Thoracic aorta (tissue), 2 donors: ENCODE measurements at regions not wholly inside any gene's neighbourhood (a gene's known extent, or its start where the extent isn't known, plus 50 kb on each side); places are given as distances from the start of the nearest gene placed in this dataset.

Experiments
- ATAC-seq: fragments of 150-250 bp; one replicate; pipeline ENCODE4 v1.8.0; 2017; ENCODE audit warnings: low read depth; ENCODE audit not compliant: insufficient number of reproducible peaks, low FRiP score
- DNase-seq: peaks from one replicate; pipeline ENCODE4 v3.0.0-alpha.2; 2020; ENCODE audit warnings: low spot score
- H3K27ac ChIP-seq, 2 donors: fragments of 200-600 bp; sonication (generic); 1 replicate in 1 of 2; 2 replicates in 1 of 2; pipeline ENCODE4 v1.5.1; 2016; ENCODE audit warnings: mild to moderate bottlenecking in 2 of 2, moderate library complexity in 2 of 2
- H3K27me3 ChIP-seq: fragments of 200-600 bp; sonication (generic); replicated peaks from 2 replicates; pipeline ENCODE4 v1.6.0; 2016; ENCODE audit warnings: mild to moderate bottlenecking; ENCODE audit not compliant: insufficient read depth
- H3K36me3 ChIP-seq: fragments of 200-600 bp; sonication (generic); one replicate; pipeline ENCODE4 v1.5.1; 2016
- H3K4me1 ChIP-seq, 2 donors: fragments of 200-600 bp; sonication (generic); 1 replicate in 1 of 2; 2 replicates in 1 of 2; pipeline versions ENCODE4 v1.5.1 to v1.6.0; 2016; ENCODE audit warnings: low read depth in 2 of 2, mild to moderate bottlenecking in 1 of 2; ENCODE audit not compliant: control insufficient read depth in 1 of 2
- H3K4me3 ChIP-seq: fragments of 200-600 bp; sonication (generic); 2 replicates; pipeline ENCODE4 v1.5.1; 2016; ENCODE audit warnings: mild to moderate bottlenecking
- H3K9me3 ChIP-seq: fragments of 200-600 bp; sonication (generic); 2 replicates; pipeline ENCODE4 v1.5.1; 2016
- CTCF ChIP-seq: fragments of 200-600 bp; sonication (generic); IDR thresholded peaks from one replicate; pipeline ENCODE4 v1.5.1; 2019; ENCODE audit warnings: antibody characterized with exemption

GRCh38 chr22:27551402-27551801 lies 250.2 kb downstream of the MN1 start:
- Histone ChIP-seq H3K27me3 (no peaks in the 10 kb centered on the region), H3K36me3 (no peaks in the 10 kb centered on the region), H3K4me1 (no peaks in the 10 kb centered on the region), H3K27ac (no peak overlapping the region), H3K4me3 (no peak overlapping the region), H3K9me3 (no peaks in the 10 kb centered on the region)
- TF ChIP-seq CTCF = no peak
- ATAC-seq = no peak
- DNase-seq = no peak

GRCh38 chr22:27552176-27552575 lies 249.4 kb downstream of the MN1 start:
- Histone ChIP-seq H3K27me3 (no peaks in the 10 kb centered on the region), H3K36me3 (no peaks in the 10 kb centered on the region), H3K4me3 (no peak overlapping the region), H3K27ac (no peak overlapping the region), H3K9me3 (no peaks in the 10 kb centered on the region), H3K4me1 (no peaks in the 10 kb centered on the region)
- no peak for TF ChIP-seq CTCF
- DNase-seq (no peak), ATAC-seq (no peak)

GRCh38 chr22:27552863-27553262 lies 248.7 kb downstream of the MN1 start:
- no peak for DNase-seq
- H3K4me1 ChIP-seq = no peaks in the 10 kb centered on the region
- no peak overlapping the region for H3K4me3 ChIP-seq
- H3K36me3 ChIP-seq = no peaks in the 10 kb centered on the region
- ATAC-seq = no peak
- H3K27ac ChIP-seq = no peak overlapping the region
- no peaks in the 10 kb centered on the region for H3K9me3 ChIP-seq
- TF ChIP-seq CTCF = no peak
- H3K27me3 ChIP-seq = no peaks in the 10 kb centered on the region

GRCh38 chr22:27554106-27554811 lies 247.3 kb downstream of the MN1 start:
- Histone ChIP-seq H3K36me3 (no peaks in the 10 kb centered on the region), H3K4me3 (no peak overlapping the region), H3K27me3 (no peaks in the 10 kb centered on the region), H3K27ac (no peak overlapping the region), H3K4me1 (no peaks in the 10 kb centered on the region), H3K9me3 (no peaks in the 10 kb centered on the region)
- ATAC-seq (no peak), DNase-seq (no peak)
- TF ChIP-seq CTCF = no peak

GRCh38 chr22:27554841-27555456 lies 246.6 kb downstream of the MN1 start:
- Histone ChIP-seq H3K4me1 (no peaks in the 10 kb centered on the region), H3K4me3 (no peak overlapping the region), H3K36me3 (no peaks in the 10 kb centered on the region), H3K27ac (no peak overlapping the region), H3K9me3 (no peaks in the 10 kb centered on the region), H3K27me3 (no peaks in the 10 kb centered on the region)
- DNase-seq (no peak), ATAC-seq (no peak)
- no peak for TF ChIP-seq CTCF
